ENCODE measurements at regions not wholly inside any gene's neighbourhood (a gene's known extent, or its start where the extent isn't known, plus 50 kb on each side); places are given as distances from the start of the nearest gene placed in this dataset.

DNA sequence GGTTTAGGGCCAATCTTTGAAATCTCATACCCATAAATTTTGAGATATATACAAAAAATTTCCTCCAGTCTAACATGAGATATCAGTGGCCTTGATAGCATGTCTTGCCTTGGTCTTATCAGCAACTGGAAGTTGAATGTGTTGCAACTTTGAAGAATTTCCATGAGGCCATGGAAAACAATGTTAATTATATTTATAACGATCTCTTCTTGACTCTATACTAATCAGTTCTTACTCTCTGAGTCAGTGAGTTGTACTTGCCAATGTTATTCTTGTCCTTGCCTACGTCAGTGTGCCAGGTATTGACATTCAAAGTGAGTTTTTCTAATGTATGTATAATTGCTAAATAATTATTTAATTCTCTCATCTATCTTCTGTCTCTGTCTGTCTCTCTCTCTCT is 535.1 kb downstream of the KCNA4 start:
- Histone ChIP-seq H3K4me1 (no peaks in the 10 kb centered on the region), H3K27me3 (no peaks in the 10 kb centered on the region), H3K36me3 (no peaks in the 10 kb centered on the region), H3K27ac (no peak overlapping the region), H3K4me3 (no peak overlapping the region), H3K9me3 (no peaks in the 10 kb centered on the region)
- ATAC-seq (no peak), DNase-seq (no peak)
- intact Hi-C loops (cut with DNase I; ENCODE audit: low total_unique reads), result no loop called here
- no peak for TF ChIP-seq CTCF (IDR thresholded peaks at IDR 0.05 in 4 of 5, conservative IDR thresholded peaks at IDR 0.05 in 1 of 5)
- no peak for TF ChIP-seq POLR2A (IDR thresholded peaks at IDR 0.05)
- in situ Hi-C loops (cut with MboI; ENCODE audit: low sequenced_read_pairs in 4 of 4), result no loop called here

DNA sequence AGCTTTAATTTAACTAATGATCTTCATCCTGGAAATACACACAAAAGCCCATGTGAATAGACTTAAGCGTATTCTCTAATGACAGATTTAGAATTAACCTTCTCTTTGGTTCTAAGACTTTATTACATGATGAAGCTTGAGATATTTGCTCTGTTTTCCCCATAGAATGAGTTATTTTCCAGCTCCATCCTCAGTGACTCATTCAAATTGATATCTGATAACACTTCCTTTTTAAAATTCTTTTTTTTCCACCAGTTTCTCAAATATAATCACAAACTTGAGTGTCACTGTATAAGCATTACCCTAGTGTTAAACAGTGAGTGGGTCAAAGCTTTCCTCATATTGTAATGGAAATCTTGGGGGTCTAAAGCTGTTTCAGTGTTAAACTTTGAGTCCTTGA is 535.8 kb downstream of the KCNA4 start:
- Histone ChIP-seq H3K4me1 (no peaks in the 10 kb centered on the region), H3K27ac (no peak overlapping the region), H3K4me3 (no peak overlapping the region), H3K27me3 (no peaks in the 10 kb centered on the region), H3K9me3 (no peaks in the 10 kb centered on the region), H3K36me3 (no peaks in the 10 kb centered on the region)
- intact Hi-C loops (cut with DNase I; ENCODE audit: low total_unique reads) (no loop called here), in situ Hi-C loops (cut with MboI; ENCODE audit: low sequenced_read_pairs in 4 of 4) (no loop called here)
- DNase-seq (no peak), ATAC-seq (no peak)
- TF ChIP-seq CTCF (IDR thresholded peaks at IDR 0.05 in 4 of 5, conservative IDR thresholded peaks at IDR 0.05 in 1 of 5) (no peak), POLR2A (IDR thresholded peaks at IDR 0.05) (no peak)

- in situ Hi-C loops (cut with MboI; ENCODE audit: low sequenced_read_pairs in 4 of 4) (no loop called here), intact Hi-C loops (cut with DNase I; ENCODE audit: low total_unique reads) (no loop called here)
- DNase-seq, result no peak
- Histone ChIP-seq H3K4me3 (no peak overlapping the region), H3K4me1 (no peaks in the 10 kb centered on the region), H3K9me3 (no peaks in the 10 kb centered on the region), H3K27me3 (no peaks in the 10 kb centered on the region), H3K27ac (no peak overlapping the region), H3K36me3 (no peaks in the 10 kb centered on the region)
- no peak for TF ChIP-seq CTCF (IDR thresholded peaks at IDR 0.05 in 4 of 5, conservative IDR thresholded peaks at IDR 0.05 in 1 of 5)
- no peak for TF ChIP-seq POLR2A (IDR thresholded peaks at IDR 0.05)
- no peak for ATAC-seq
These were observed 558.6 kb downstream of the KCNA4 start for GRCh38 chr11:29458252-29458651.

DNA sequence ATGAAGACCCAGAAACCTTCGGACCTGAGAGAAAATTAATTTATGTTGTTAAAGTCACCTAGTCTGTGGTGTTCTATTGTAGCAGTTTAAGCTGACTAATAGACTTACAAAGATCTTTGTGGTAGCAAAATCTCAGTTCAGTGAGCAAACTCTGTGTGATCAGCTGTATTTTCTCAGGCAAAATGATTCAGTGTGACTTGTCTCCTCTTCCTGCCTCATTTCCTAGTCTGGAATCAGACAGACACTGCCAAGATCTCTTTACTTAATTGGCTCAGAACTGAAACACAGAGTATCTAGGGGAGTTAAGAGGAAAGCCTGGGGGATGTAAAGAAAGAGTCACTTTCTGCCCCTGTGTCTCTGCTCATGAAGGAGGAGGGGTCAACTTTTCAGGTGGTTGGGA is 564.7 kb downstream of the KCNA4 start:
- TF ChIP-seq POLR2A (IDR thresholded peaks at IDR 0.05) (no peak), CTCF (IDR thresholded peaks at IDR 0.05 in 4 of 5, conservative IDR thresholded peaks at IDR 0.05 in 1 of 5) (no peak)
- no peaks in the 10 kb centered on the region for H3K36me3 ChIP-seq
- no peaks in the 10 kb centered on the region for H3K27me3 ChIP-seq
- intact Hi-C loops (cut with DNase I; ENCODE audit: low total_unique reads), result no loop called here
- H3K4me1 ChIP-seq, result no peaks in the 10 kb centered on the region
- DNase-seq (no peak), ATAC-seq (no peak)
- no peak overlapping the region for H3K27ac ChIP-seq
- H3K4me3 ChIP-seq, result no peak overlapping the region
- in situ Hi-C loops (cut with MboI; ENCODE audit: low sequenced_read_pairs in 4 of 4), result no loop called here
- no peaks in the 10 kb centered on the region for H3K9me3 ChIP-seq
